H1 (cell line): ENCODE measurements at regions not wholly inside any gene's neighbourhood (a gene's known extent, or its start where the extent isn't known, plus 50 kb on each side); places are given as distances from the start of the nearest gene placed in this dataset.

Source experiments
- CTCF ChIA-PET: fragments of 300-600 bp; sonication (Branson Sonifier 250); formaldehyde crosslinking; loops from one replicate; lab custom pipeline; 2021; ENCODE audit not compliant: partially characterized antibody; lab: Charles Lee
- POLR2A ChIA-PET: fragments of 300-600 bp; sonication (Branson Sonifier 250); formaldehyde crosslinking; loops from one replicate; lab custom pipeline; 2021; ENCODE audit warnings: inconsistent platforms; ENCODE audit not compliant: partially characterized antibody; lab: Charles Lee
- DNase-seq, 2 experiments: peaks; one replicate each; pipeline versions ENCODE4 v3.0.0 to v3.0.0-alpha.2; 2010 to 2022; ENCODE audit warnings: low spot score in 2 of 2, low read depth in 1 of 2, mixed read lengths in 1 of 2
- FAIRE-seq: peaks from 2 replicates; lab custom pipeline; 2011; peaks lifted over from hg19 to GRCh38; lab: Jason Lieb, UNC
- H2AFZ ChIP-seq: 2 replicates; pipeline ENCODE4 v1.8.1; 2012; ENCODE audit warnings: low read length, inconsistent platforms
- H2AK5ac ChIP-seq: 2 replicates; pipeline ENCODE4 v1.6.1; 2013; ENCODE audit warnings: low read depth, low read length
- H2BK120ac ChIP-seq: replicated peaks from 2 replicates; pipeline ENCODE3; 2013; ENCODE audit warnings: low read depth, low read length, inconsistent platforms
- H2BK12ac ChIP-seq: 2 replicates; pipeline ENCODE4 v1.6.1; 2013; ENCODE audit warnings: low read depth, low read length
- H2BK15ac ChIP-seq: 2 replicates; pipeline ENCODE4 v1.6.1; 2013; ENCODE audit warnings: low read length
- H2BK20ac ChIP-seq: 2 replicates; pipeline ENCODE4 v1.6.1; 2013; ENCODE audit warnings: low read length
- H2BK5ac ChIP-seq: 2 replicates; pipeline ENCODE4 v1.6.1; 2013; ENCODE audit warnings: low read depth, low read length
- H3K14ac ChIP-seq: 2 replicates; pipeline ENCODE4 v1.6.1; 2013; ENCODE audit warnings: inconsistent platforms; ENCODE audit not compliant: insufficient read length
- H3K18ac ChIP-seq: 2 replicates; pipeline ENCODE4 v1.6.1; 2013; ENCODE audit warnings: low read length; ENCODE audit errors: extremely low read depth
- H3K23ac ChIP-seq: 2 replicates; pipeline ENCODE4 v1.6.1; 2013; ENCODE audit warnings: inconsistent platforms; ENCODE audit not compliant: insufficient read length
- H3K23me2 ChIP-seq: 2 replicates; pipeline ENCODE4 v1.6.1; 2013; ENCODE audit warnings: low read depth, low read length
- H3K27ac ChIP-seq: 2 replicates; pipeline ENCODE4 v1.6.1; 2011; ENCODE audit warnings: low read depth, low read length, inconsistent platforms
- H3K27me3 ChIP-seq, 4 experiments: replicated peaks in 1 of 4; 1 replicate in 1 of 4; 2 replicates in 3 of 4; pipeline versions ENCODE4 v1.6.1 to v1.8.1; 2011 to 2013; ENCODE audit warnings: low read length in 3 of 4, mild to moderate bottlenecking in 3 of 4, inconsistent platforms in 2 of 4, mixed read lengths in 2 of 4, moderate library complexity in 1 of 4; ENCODE audit not compliant: control insufficient read depth in 3 of 4, insufficient read depth in 3 of 4; ENCODE audit errors: extremely low read depth in 1 of 4
- H3K36me3 ChIP-seq, 4 experiments: 2 replicates each; pipeline versions ENCODE4 v1.6.1 to v1.8.1; 2011 to 2013; ENCODE audit warnings: mild to moderate bottlenecking in 4 of 4, low read length in 3 of 4, moderate library complexity in 2 of 4, control low read depth in 1 of 4, inconsistent platforms in 1 of 4; ENCODE audit not compliant: insufficient read depth in 4 of 4, control insufficient read depth in 2 of 4
- H3K4ac ChIP-seq: replicated peaks from 2 replicates; pipeline ENCODE3; 2013; ENCODE audit warnings: low read length, low read depth, mixed read lengths, inconsistent platforms; ENCODE audit not compliant: insufficient read length
- H3K4me1 ChIP-seq, 4 experiments: replicated peaks in 1 of 4; 1 replicate in 1 of 4; 2 replicates in 3 of 4; pipeline versions ENCODE4 v1.6.1 to v1.8.1; 2011 to 2013; ENCODE audit warnings: low read length in 3 of 4, inconsistent platforms in 2 of 4, mixed read lengths in 1 of 4; ENCODE audit not compliant: insufficient read depth in 4 of 4, control insufficient read depth in 3 of 4
- H3K4me2 ChIP-seq, 2 experiments: 2 replicates each; pipeline versions ENCODE4 v1.6.1 to v1.8.1; 2011 to 2013; ENCODE audit warnings: low read depth in 2 of 2, low read length in 2 of 2, control low read depth in 1 of 2, inconsistent platforms in 1 of 2, mild to moderate bottlenecking in 1 of 2; ENCODE audit not compliant: insufficient read depth in 1 of 2
- H3K4me3 ChIP-seq, 4 experiments: fragments of 200-600, 300-600 bp in 1 of 4; sonication (generic), shearing (Covaris generic), sonication (Bioruptor Twin) in 1 of 4; 2 replicates each; pipeline versions ENCODE4 v1.5.1 to v1.8.1; 2011 to 2016; ENCODE audit warnings: low read length in 4 of 4, low read depth in 3 of 4, control low read depth in 2 of 4, inconsistent platforms in 2 of 4, mild to moderate bottlenecking in 2 of 4, mixed read lengths in 1 of 4, moderate library complexity in 1 of 4; ENCODE audit not compliant: insufficient read depth in 2 of 4; ENCODE audit errors: extremely low read depth in 1 of 4
- H3K56ac ChIP-seq: replicated peaks from 2 replicates; pipeline ENCODE3; 2013; ENCODE audit warnings: low read depth, mild to moderate bottlenecking, mixed read lengths, low read length, inconsistent platforms; ENCODE audit not compliant: insufficient read length
- H3K79me1 ChIP-seq: 2 replicates; pipeline ENCODE4 v1.6.1; 2013; ENCODE audit warnings: low read depth, low read length, control low read depth
- H3K79me2 ChIP-seq, 2 experiments: 2 replicates each; pipeline versions ENCODE4 v1.6.1 to v1.8.1; 2012 to 2013; ENCODE audit warnings: low read length in 2 of 2, mild to moderate bottlenecking in 2 of 2, inconsistent platforms in 1 of 2; ENCODE audit not compliant: insufficient read depth in 2 of 2, control insufficient read depth in 1 of 2
- H3K9ac ChIP-seq, 4 experiments: replicated peaks in 1 of 4; 1 replicate in 1 of 4; 2 replicates in 3 of 4; pipeline versions ENCODE4 v1.6.1 to v1.8.1; 2011 to 2013; ENCODE audit warnings: low read depth in 3 of 4, low read length in 3 of 4, control low read depth in 2 of 4, mild to moderate bottlenecking in 2 of 4, moderate library complexity in 2 of 4, inconsistent platforms in 1 of 4; ENCODE audit errors: extremely low read depth in 1 of 4
- H3K9me3 ChIP-seq, 2 experiments: 2 replicates each; pipeline versions ENCODE4 v1.6.1 to v1.8.1; 2012 to 2013; ENCODE audit warnings: mild to moderate bottlenecking in 2 of 2, moderate library complexity in 2 of 2, control low read depth in 1 of 2, inconsistent platforms in 1 of 2, low read depth in 1 of 2, low read length in 1 of 2, mixed read lengths in 1 of 2; ENCODE audit not compliant: insufficient read depth in 2 of 2
- H4K20me1 ChIP-seq, 2 experiments: replicated peaks in 1 of 2; 2 replicates each; pipeline versions ENCODE3 to v1.8.1; 2011 to 2013; ENCODE audit warnings: inconsistent platforms in 2 of 2, low read length in 2 of 2, mild to moderate bottlenecking in 1 of 2; ENCODE audit not compliant: insufficient read depth in 2 of 2, control insufficient read depth in 1 of 2
- H4K5ac ChIP-seq: 2 replicates; pipeline ENCODE4 v1.6.1; 2013; ENCODE audit warnings: low read length, low read depth, mixed read lengths, inconsistent platforms; ENCODE audit not compliant: insufficient read length
- H4K8ac ChIP-seq: 2 replicates; pipeline ENCODE4 v1.8.0; 2013; ENCODE audit warnings: mild to moderate bottlenecking, moderate library complexity, low read length, inconsistent platforms; ENCODE audit not compliant: insufficient read depth; ENCODE audit errors: extremely low read depth
- H4K91ac ChIP-seq: replicated peaks from 2 replicates; pipeline ENCODE3; 2013; ENCODE audit warnings: low read length, mixed read lengths, inconsistent platforms; ENCODE audit not compliant: insufficient read length
- ATF3 ChIP-seq: IDR thresholded peaks from 2 replicates; pipeline ENCODE4 v1.6.1; 2011; ENCODE audit warnings: low read depth, mild to moderate bottlenecking, low read length; ENCODE audit not compliant: insufficient read depth
- SRF ChIP-seq: IDR thresholded peaks from 2 replicates; pipeline ENCODE4 v1.6.1; 2011; ENCODE audit warnings: mild to moderate bottlenecking, low read depth, low read length, moderate library complexity
- SUZ12 ChIP-seq: fragments of 200-600 bp; sonication (generic); IDR thresholded peaks from 2 replicates; pipeline ENCODE4 v1.6.1; 2012; ENCODE audit warnings: mild to moderate bottlenecking, inconsistent platforms, low read length, moderate library complexity, mixed read lengths
- WGBS, 2 experiments: shearing (Covaris generic) in 1 of 2; methylation state at CpG; one replicate each; pipeline versions ENCODE4 v1.1.6 to v1.1.7; 2013 to 2015; ENCODE audit warnings: low lambda C conversion rate in 2 of 2, mixed read lengths in 2 of 2, inconsistent platforms in 1 of 2, low coverage in 1 of 2, missing lambda C conversion rate in 1 of 2; ENCODE audit not compliant: insufficient replicate concordance in 2 of 2, insufficient coverage in 1 of 2, insufficient read length in 1 of 2; ENCODE audit errors: extremely low coverage in 1 of 2, missing lambda C conversion rate in 1 of 2; 5-methylcytosine and 5-hydroxymethylcytosine counted together

GRCh38 chr1:76759950-76760349 lies 107.3 kb upstream of the ST6GALNAC5 start:
- Histone ChIP-seq H4K8ac (no peak overlapping the region), H3K14ac (no peak overlapping the region), H3K9me3 (no peaks in the 10 kb centered on the region), H3K4me3 (no peak overlapping the region), H3K36me3 (no peaks in the 10 kb centered on the region), H2BK20ac (peak overlapping the region; percentile 67; the same call in 1 of the 2 replicates), H3K4ac (no peak overlapping the region), H3K23ac (no peak overlapping the region), H2BK120ac (no peak overlapping the region), H2AK5ac (no peak overlapping the region), H2AFZ (no peak overlapping the region), H3K9ac (no peak overlapping the region), H4K91ac (no peak overlapping the region), H2BK5ac (no peak overlapping the region), H3K79me2 (no peaks in the 10 kb centered on the region), H4K5ac (no peak overlapping the region), H3K27me3 (no peaks in the 10 kb centered on the region; a peak in 2 of 7 replicates), H3K4me1 (no peaks in the 10 kb centered on the region; a peak in 1 of 7 replicates), H2BK15ac (no peak overlapping the region), H3K23me2 (no peaks in the 10 kb centered on the region), H3K27ac (no peak overlapping the region), H3K4me2 (no peak overlapping the region), H3K79me1 (no peaks in the 10 kb centered on the region), H3K18ac (no peak overlapping the region), H3K56ac (no peak overlapping the region), H4K20me1 (no peaks in the 10 kb centered on the region), H2BK12ac (no peak overlapping the region; the same call in 1 of the 2 replicates)
- FAIRE-seq: no peak
- DNase-seq: no peak
- ChIA-PET CTCF (no interaction called here), POLR2A (no interaction called here)
- WGBS, 2 experiments: 86% methylated on average over 4 of the region's 4 CpGs; no CpG with 5 or more reads in 1 of the 2 experiments
- TF ChIP-seq SRF (no peak), SUZ12 (no peak), ATF3 (no peak)
